ENCODE measurements at regions not wholly inside any gene's neighbourhood (a gene's known extent, or its start where the extent isn't known, plus 50 kb on each side); places are given as distances from the start of the nearest gene placed in this dataset.
"Not testable (repeated sequence)": the region's sequence is repeated elsewhere in the genome, so short reads cannot be mapped to it uniquely, and the experiment has no call there.

GRCh38 chr1:161454865-161455707 lies 50.2 kb upstream of the FCGR2A start:
- H3K36me3 Mint-ChIP-seq (ENCODE audit: low read depth); H3K27me3 Mint-ChIP-seq (ENCODE audit: low read depth); H3K4me3 Mint-ChIP-seq; CTCF ChIA-PET; H3K4me1 Mint-ChIP-seq (ENCODE audit: low read depth); H3K9me3 Mint-ChIP-seq; intact Hi-C loops (cut with micrococcal nuclease); DNase-seq; H3K27ac Mint-ChIP-seq: not testable (repeated sequence)

DNA sequence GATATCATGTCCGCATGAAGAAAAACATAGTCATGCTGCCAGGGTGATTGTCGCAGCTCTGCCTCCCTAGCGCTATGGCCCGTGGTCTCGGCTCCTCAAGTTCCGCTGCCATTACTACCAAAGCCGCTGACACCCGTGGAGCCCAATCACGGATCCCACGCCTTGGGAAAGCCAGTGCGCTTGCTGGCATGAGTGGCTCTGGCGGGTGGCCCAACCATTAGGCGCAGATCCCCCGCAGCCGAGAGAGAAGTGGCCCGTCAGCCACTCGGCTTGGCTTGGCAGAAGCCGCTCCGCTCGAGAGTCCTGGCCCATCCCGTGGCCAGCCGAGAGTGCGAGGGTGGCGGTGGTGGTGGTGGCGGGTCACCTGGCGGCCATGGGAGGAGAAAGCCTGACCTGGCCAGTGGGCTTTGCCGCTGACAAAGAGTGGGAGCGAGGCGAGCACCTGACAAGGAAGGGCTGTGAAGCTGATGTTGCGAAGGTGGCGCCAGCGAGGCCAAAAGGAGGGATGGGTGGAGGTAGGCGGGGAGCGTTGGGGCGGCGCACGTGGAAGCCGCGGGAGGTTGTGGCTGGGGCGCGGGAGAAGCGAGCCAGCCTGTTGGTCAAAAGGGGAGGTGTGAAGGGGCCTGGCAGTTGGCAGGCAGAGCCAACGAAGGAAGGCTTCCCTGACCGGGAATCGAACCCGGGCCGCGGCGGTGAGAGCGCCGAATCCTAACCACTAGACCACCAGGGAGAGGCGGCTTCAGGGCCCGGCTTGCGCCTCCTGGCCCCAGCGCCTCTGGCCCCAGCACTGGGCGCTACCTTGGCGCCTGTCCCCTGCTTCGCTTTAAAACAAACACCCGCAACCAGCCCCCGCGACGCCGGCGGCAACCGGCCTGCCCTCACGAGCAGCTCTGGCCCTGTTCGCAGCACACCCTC lies 51.0 kb upstream of the FCGR2A start:
- intact Hi-C loops (cut with micrococcal nuclease); H3K4me3 Mint-ChIP-seq: not testable (repeated sequence)
- DNase-seq: peak; percentile 14

DNA sequence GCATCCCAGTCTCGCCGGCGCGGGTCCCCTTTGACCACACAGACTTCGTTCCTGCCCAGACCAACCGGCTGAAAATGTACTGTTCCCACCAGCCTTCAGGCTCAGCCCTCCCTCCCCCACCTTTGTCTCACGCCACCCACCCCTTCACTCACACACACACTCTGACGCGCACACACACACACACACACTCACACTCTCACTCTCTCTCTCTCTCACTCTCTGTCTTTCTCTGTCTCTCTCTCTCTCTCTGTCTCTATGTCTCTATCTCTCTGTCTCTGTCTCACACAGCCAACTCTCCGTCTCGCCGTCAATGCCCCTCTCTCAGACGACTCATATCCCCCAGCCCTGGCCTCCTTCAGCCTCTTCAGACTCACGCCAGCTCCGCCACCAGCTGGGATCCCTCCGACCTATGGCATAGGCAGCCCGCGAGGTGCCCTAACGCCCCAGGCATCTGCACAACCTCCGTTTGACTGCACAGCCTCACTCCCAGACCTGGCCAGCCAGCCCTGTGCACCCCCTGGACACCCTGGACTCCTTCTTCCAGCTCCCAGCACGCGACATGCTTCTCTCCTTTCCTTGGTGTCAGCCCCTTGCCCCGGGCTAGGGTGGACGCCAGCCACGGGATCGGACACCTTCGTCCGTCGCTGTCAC lies 53.4 kb upstream of the FCGR2A start:
- H3K36me3 Mint-ChIP-seq (ENCODE audit: low read depth); CTCF ChIA-PET; H3K9me3 Mint-ChIP-seq; H3K4me1 Mint-ChIP-seq (ENCODE audit: low read depth); H3K27ac Mint-ChIP-seq; H3K4me3 Mint-ChIP-seq; H3K27me3 Mint-ChIP-seq (ENCODE audit: low read depth); DNase-seq; intact Hi-C loops (cut with micrococcal nuclease): not testable (repeated sequence)

More for the DNA sequence above, 51.0 kb upstream of the FCGR2A start:
- H3K36me3 Mint-ChIP-seq (ENCODE audit: low read depth); H3K9me3 Mint-ChIP-seq; H3K27ac Mint-ChIP-seq; H3K4me1 Mint-ChIP-seq (ENCODE audit: low read depth); H3K27me3 Mint-ChIP-seq (ENCODE audit: low read depth); CTCF ChIA-PET: not testable (repeated sequence)

- CTCF ChIA-PET; DNase-seq; H3K9me3 Mint-ChIP-seq; H3K27me3 Mint-ChIP-seq (ENCODE audit: low read depth); H3K27ac Mint-ChIP-seq; H3K4me3 Mint-ChIP-seq; H3K36me3 Mint-ChIP-seq (ENCODE audit: low read depth); H3K4me1 Mint-ChIP-seq (ENCODE audit: low read depth): not testable (repeated sequence)
- intact Hi-C loops (cut with micrococcal nuclease): loop anchor here (10.0 kb wide), 1 partner anchor 53 kb away; no protein-coding TSS in a partner anchor
Measured at GRCh38 chr1:161447760-161448332, 57.4 kb upstream of the FCGR2A start.

GRCh38 chr1:161447040-161447759 lies 58.1 kb upstream of the FCGR2A start:
- H3K36me3 Mint-ChIP-seq (ENCODE audit: low read depth); H3K27ac Mint-ChIP-seq; CTCF ChIA-PET; H3K27me3 Mint-ChIP-seq (ENCODE audit: low read depth); H3K4me1 Mint-ChIP-seq (ENCODE audit: low read depth); H3K9me3 Mint-ChIP-seq; DNase-seq; H3K4me3 Mint-ChIP-seq: not testable (repeated sequence)
- intact Hi-C loops (cut with micrococcal nuclease): loop anchor here (10.0 kb wide), 1 partner anchor 52 kb away; no protein-coding TSS in a partner anchor

DNA sequence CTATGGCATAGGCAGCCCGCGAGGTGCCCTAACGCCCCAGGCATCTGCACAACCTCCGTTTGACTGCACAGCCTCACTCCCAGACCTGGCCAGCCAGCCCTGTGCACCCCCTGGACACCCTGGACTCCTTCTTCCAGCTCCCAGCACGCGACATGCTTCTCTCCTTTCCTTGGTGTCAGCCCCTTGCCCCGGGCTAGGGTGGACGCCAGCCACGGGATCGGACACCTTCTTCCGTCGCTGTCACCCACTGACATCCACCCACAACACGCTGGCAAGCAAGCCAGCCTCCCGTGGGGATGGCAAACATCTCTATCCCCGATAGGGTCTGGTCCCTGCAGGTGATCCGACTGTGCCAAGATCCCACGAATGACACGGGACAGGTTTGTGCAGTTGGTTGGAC lies 60.5 kb upstream of the FCGR2A start:
- CTCF ChIA-PET; H3K36me3 Mint-ChIP-seq (ENCODE audit: low read depth); H3K9me3 Mint-ChIP-seq; H3K27ac Mint-ChIP-seq; H3K4me3 Mint-ChIP-seq; H3K4me1 Mint-ChIP-seq (ENCODE audit: low read depth); H3K27me3 Mint-ChIP-seq (ENCODE audit: low read depth): not testable (repeated sequence)
- intact Hi-C loops (cut with micrococcal nuclease): loop anchor here (10.0 kb wide), 1 partner anchor 50 kb away; no protein-coding TSS in a partner anchor
- DNase-seq: peak; percentile 14

- H3K36me3 Mint-ChIP-seq (ENCODE audit: low read depth); H3K27ac Mint-ChIP-seq; DNase-seq; H3K4me1 Mint-ChIP-seq (ENCODE audit: low read depth); H3K9me3 Mint-ChIP-seq; H3K27me3 Mint-ChIP-seq (ENCODE audit: low read depth); H3K4me3 Mint-ChIP-seq; CTCF ChIA-PET: not testable (repeated sequence)
- intact Hi-C loops (cut with micrococcal nuclease): loop anchor here (10.0 kb wide), 1 partner anchor 49 kb away; no protein-coding TSS in a partner anchor
Measured at GRCh38 chr1:161444255-161444654, 61.0 kb upstream of the FCGR2A start.

- Mint-ChIP-seq H3K27ac (peak overlapping the region; percentile 83), H3K36me3 (ENCODE audit: low read depth) (no peaks in the 10 kb centered on the region), H3K27me3 (ENCODE audit: low read depth) (peaks cover 27% of the 10 kb centered on the region), H3K4me3 (peak overlapping the region; percentile 85), H3K9me3 (no peaks in the 10 kb centered on the region), H3K4me1 (ENCODE audit: low read depth) (peaks cover 5% of the 10 kb centered on the region)
- peak; percentile 73 for DNase-seq
- CTCF ChIA-PET: interaction anchor here (0.7 to 3.6 kb wide), 6 partner anchors 11 to 92 kb away, joined by 3 to 19 read pairs (median 3); no protein-coding TSS in a partner anchor
- intact Hi-C loops (cut with micrococcal nuclease): loop anchor here (10.0 kb wide), 1 partner anchor 46 kb away; no protein-coding TSS in a partner anchor
Measured at GRCh38 chr1:161440312-161440894, 64.9 kb upstream of the FCGR2A start.

GRCh38 chr1:161439280-161440232 lies 65.7 kb upstream of the FCGR2A start:
- peaks cover 27% of the 10 kb centered on the region for H3K27me3 Mint-ChIP-seq (ENCODE audit: low read depth)
- H3K4me3 Mint-ChIP-seq: peak overlapping the region; percentile 74
- CTCF ChIA-PET: interaction anchor here (0.8 to 3.6 kb wide), 6 partner anchors 10 to 93 kb away, joined by 3 to 19 read pairs (median 3); no protein-coding TSS in a partner anchor
- H3K4me1 Mint-ChIP-seq (ENCODE audit: low read depth): peaks cover 5% of the 10 kb centered on the region
- H3K27ac Mint-ChIP-seq: peak overlapping the region; percentile 36
- no peaks in the 10 kb centered on the region for H3K9me3 Mint-ChIP-seq
- DNase-seq: peak; percentile 49
- H3K36me3 Mint-ChIP-seq (ENCODE audit: low read depth): no peaks in the 10 kb centered on the region
- intact Hi-C loops (cut with micrococcal nuclease): loop anchor here (10.0 kb wide), 1 partner anchor 45 kb away; no protein-coding TSS in a partner anchor

DNA sequence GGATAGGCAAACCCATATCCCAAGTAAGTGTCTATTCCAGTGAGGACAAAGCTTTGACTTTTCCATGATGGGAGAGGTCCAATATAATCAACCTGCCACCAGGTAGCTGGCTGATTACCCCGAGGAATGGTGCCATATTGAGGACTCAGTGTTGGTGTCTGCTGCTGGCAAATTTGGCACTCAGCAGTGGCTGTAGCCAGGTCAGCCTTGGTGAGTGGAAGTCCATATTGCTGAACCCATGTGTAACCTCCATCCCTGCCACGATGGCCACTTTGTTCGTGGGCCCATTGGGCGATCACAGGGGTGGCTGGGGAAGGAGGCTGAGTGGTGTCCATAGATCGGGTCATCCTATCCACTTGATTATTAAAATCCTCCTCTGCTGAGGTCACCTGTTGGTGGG lies 65.5 kb upstream of the CFAP126 start:
- H3K9me3 Mint-ChIP-seq; H3K4me3 Mint-ChIP-seq; intact Hi-C loops (cut with micrococcal nuclease); H3K4me1 Mint-ChIP-seq (ENCODE audit: low read depth); DNase-seq; H3K36me3 Mint-ChIP-seq (ENCODE audit: low read depth); H3K27ac Mint-ChIP-seq; CTCF ChIA-PET: not testable (repeated sequence)
- peaks cover 29% of the 10 kb centered on the region for H3K27me3 Mint-ChIP-seq (ENCODE audit: low read depth)

Data from activated naive CD4-positive, alpha-beta T cell treated with anti-CD3 and anti-CD28 coated beads for 36 hours (primary cell).